HG03135 (cell line): ENCODE measurements at regions not wholly inside any gene's neighbourhood (a gene's known extent, or its start where the extent isn't known, plus 50 kb on each side); places are given as distances from the start of the nearest gene placed in this dataset.
A peak's percentile ranks its signal among the peaks of the same experiment; 100 is the strongest.

ENCODE experiments used
- ATAC-seq: cut with Tn5 transposase; IDR thresholded peaks from one replicate; pipeline ENCODE4 v1.9.1; 2021; ENCODE audit warnings: mild to moderate bottlenecking, moderate library complexity; ENCODE audit not compliant: unreplicated experiment

- ATAC-seq, result no peak
Observed at GRCh38 chr12:88413646-88414045, 166.6 kb downstream of the KITLG start.

GRCh38 chr12:88416155-88416554, 164.1 kb downstream of the KITLG start:
- no peak for ATAC-seq

GRCh38 chr12:88416786-88417185, 163.5 kb downstream of the KITLG start:
- ATAC-seq, result no peak

- ATAC-seq, result no peak
Observed at GRCh38 chr12:88417531-88417930, 162.7 kb downstream of the KITLG start.

- ATAC-seq, result no peak
Observed at GRCh38 chr12:88418856-88419497, 161.3 kb downstream of the KITLG start.

GRCh38 chr12:88419794-88420193, 160.5 kb downstream of the KITLG start:
- no peak for ATAC-seq

- no peak for ATAC-seq
Observed at GRCh38 chr12:88420457-88420856, 159.8 kb downstream of the KITLG start.

- no peak for ATAC-seq
Observed at GRCh38 chr12:88424791-88425730, 155.2 kb downstream of the KITLG start.

- ATAC-seq, result no peak
Observed at GRCh38 chr12:88428350-88428749, 151.9 kb downstream of the KITLG start.

- ATAC-seq, result no peak
Observed at GRCh38 chr12:88431246-88431645, 149.0 kb downstream of the KITLG start.

GRCh38 chr12:88432531-88433490, 147.5 kb downstream of the KITLG start:
- no peak for ATAC-seq

- peak; percentile 60 for ATAC-seq
Observed at GRCh38 chr12:88433997-88434703, 146.1 kb downstream of the KITLG start.

- ATAC-seq, result no peak
Observed at GRCh38 chr12:88435334-88436076, 144.8 kb downstream of the KITLG start.

- no peak for ATAC-seq
Observed at GRCh38 chr12:88437226-88437625, 143.0 kb downstream of the KITLG start.
